Ishikawa (cell line): ENCODE measurements at regions not wholly inside any gene's neighbourhood (a gene's known extent, or its start where the extent isn't known, plus 50 kb on each side); places are given as distances from the start of the nearest gene placed in this dataset.

Experiments used
- CEBPB ChIP-seq: IDR thresholded peaks from 2 replicates; pipeline ENCODE4 v1.6.1; 2012
- EP300 ChIP-seq: IDR thresholded peaks from 2 replicates; pipeline ENCODE4 v1.6.1; 2012; ENCODE audit warnings: borderline replicate concordance
- RAD21 ChIP-seq: IDR thresholded peaks from 2 replicates; pipeline ENCODE4 v1.6.1; 2012; ENCODE audit warnings: low read depth
- TAF1 ChIP-seq: IDR thresholded peaks from 2 replicates; pipeline ENCODE4 v1.6.1; 2012; ENCODE audit warnings: low read depth, mild to moderate bottlenecking

DNA sequence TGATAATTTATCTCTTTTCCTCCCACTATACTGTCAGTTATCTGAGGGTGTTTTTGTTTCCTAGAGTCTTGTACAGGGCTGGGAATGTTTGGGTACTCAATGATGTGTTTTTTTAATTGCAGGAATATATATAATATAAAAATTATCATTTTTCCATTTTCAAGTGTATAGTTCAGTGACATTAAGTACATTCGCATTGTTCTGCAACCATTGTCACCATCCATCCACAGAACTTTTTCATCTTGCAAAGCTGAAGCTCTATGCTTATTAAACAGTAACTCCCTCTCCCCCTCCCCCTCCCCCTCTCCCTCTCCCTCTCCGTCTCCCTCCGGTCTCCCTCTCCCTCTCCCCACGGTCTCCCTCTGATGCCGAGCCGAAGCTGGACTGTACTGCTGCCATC, 93.0 kb upstream of the MANSC4 start:
- TF ChIP-seq CEBPB (no peak), EP300 (no peak), TAF1 (no peak), RAD21 (no peak)
